RWPE1 (cell line): ENCODE measurements at regions not wholly inside any gene's neighbourhood (a gene's known extent, or its start where the extent isn't known, plus 50 kb on each side); places are given as distances from the start of the nearest gene placed in this dataset.

Experiments
- CTCF ChIA-PET: fragments of 350-600 bp; sonication (Branson Sonifier 250); formaldehyde crosslinking; extraction: SDS; loops from one replicate; lab custom pipeline; 2021; lab: Yijun Ruan, JAX
- POLR2A ChIA-PET: fragments of 400-600 bp; formaldehyde crosslinking; extraction: SDS; loops from one replicate; lab custom pipeline; 2020; ENCODE audit warnings: antibody characterized with exemption; ENCODE audit not compliant: low non-redundant PET; lab: Yijun Ruan, JAX
- DNase-seq: peaks from one replicate; pipeline ENCODE4 v3.0.0; 2012; ENCODE audit warnings: low spot score
- H3K27ac ChIP-seq: fragments of 450-650 bp; 2 replicates; pipeline ENCODE4 v1.5.1; 2017
- TF ChIP-seq, protein P1 (sequence below): fragments of 450-650 bp; conservative IDR thresholded peaks from 2 replicates; pipeline ENCODE4 v1.5.1; 2017; ENCODE audit warnings: low read depth, mild to moderate bottlenecking

DNA sequence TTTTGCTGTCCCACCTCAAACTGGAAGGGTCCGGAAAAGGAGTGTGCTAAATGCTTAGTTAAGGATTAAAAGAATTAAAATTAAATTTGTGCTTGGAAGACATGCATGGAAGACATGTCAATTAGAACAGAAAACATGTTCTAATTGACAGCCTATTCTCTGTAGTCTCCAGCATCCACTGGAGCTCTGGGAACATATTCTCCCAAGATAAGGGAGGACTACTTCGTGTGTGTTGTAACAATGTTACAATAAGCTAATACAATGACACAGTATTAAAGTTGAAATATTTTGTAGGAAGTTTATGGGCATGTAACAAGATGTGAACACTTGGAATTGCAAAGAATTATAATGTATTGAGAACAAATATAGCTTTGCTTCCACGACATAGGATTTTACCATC lies 567.4 kb upstream of the CITED2 start:
- H3K27ac ChIP-seq, result no peak overlapping the region
- CTCF ChIA-PET, result no interaction called here
- DNase-seq, result no peak
- POLR2A ChIA-PET, result no interaction called here
- TF ChIP-seq, protein P1, sequence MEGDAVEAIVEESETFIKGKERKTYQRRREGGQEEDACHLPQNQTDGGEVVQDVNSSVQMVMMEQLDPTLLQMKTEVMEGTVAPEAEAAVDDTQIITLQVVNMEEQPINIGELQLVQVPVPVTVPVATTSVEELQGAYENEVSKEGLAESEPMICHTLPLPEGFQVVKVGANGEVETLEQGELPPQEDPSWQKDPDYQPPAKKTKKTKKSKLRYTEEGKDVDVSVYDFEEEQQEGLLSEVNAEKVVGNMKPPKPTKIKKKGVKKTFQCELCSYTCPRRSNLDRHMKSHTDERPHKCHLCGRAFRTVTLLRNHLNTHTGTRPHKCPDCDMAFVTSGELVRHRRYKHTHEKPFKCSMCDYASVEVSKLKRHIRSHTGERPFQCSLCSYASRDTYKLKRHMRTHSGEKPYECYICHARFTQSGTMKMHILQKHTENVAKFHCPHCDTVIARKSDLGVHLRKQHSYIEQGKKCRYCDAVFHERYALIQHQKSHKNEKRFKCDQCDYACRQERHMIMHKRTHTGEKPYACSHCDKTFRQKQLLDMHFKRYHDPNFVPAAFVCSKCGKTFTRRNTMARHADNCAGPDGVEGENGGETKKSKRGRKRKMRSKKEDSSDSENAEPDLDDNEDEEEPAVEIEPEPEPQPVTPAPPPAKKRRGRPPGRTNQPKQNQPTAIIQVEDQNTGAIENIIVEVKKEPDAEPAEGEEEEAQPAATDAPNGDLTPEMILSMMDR, result no peak

GRCh38 chr6:139940741-139941729 lies 566.6 kb upstream of the CITED2 start:
- ChIA-PET CTCF (no interaction called here), POLR2A (no interaction called here)
- no peak for DNase-seq
- TF ChIP-seq, protein P1, result no peak
- H3K27ac ChIP-seq, result no peak overlapping the region

DNA sequence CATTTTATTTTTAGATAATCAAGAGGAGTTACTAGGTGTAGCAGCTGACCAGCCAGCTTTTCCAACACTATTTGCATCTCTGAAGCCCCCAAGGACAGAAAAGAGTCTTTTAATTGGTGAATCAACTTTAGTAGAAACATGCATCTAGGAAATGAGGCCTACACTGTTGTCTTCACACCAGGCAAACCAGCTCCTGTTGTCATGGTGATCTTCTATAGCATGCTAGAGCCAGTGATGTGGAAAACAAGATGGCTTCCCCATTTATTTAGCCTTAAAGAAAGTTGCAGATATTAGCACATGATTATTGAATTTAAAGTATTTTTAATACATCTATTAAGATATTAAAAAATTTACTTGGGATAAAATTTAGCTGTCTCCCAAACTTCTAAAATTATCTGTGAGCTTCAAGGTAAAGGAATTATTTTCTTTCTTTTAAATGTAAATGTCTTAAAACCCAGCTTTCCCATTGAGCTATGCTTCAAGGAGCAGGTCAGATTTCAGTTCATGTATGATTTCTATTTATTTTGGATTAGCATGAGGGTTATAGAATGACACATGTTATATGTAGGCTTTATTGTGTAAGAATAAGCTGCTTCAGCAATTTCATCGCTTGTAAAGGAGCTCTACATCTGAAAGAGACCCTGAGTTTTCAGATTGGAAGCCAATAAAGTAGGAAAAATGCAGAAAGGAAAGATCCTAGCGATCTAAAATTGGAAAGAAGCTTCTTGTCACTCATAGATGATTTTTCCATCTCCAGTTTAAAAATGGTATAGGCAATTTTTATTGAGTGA lies 564.9 kb upstream of the CITED2 start:
- ChIA-PET POLR2A (no interaction called here), CTCF (interaction anchor here (1.1 kb wide), 1 partner anchor 19 kb away, joined by 3 read pairs; no protein-coding TSS in a partner anchor)
- DNase-seq, result no peak
- TF ChIP-seq, protein P1, result no peak
- no peak overlapping the region for H3K27ac ChIP-seq

GRCh38 chr6:139932671-139933070 lies 558.2 kb upstream of the CITED2 start:
- H3K27ac ChIP-seq, result no peak overlapping the region
- CTCF ChIA-PET, result no interaction called here
- DNase-seq, result no peak
- POLR2A ChIA-PET, result no interaction called here
- TF ChIP-seq, protein P1, result no peak

- ChIA-PET CTCF (no interaction called here), POLR2A (no interaction called here)
- TF ChIP-seq, protein P1, result no peak
- no peak for DNase-seq
- H3K27ac ChIP-seq, result no peak overlapping the region
Measured at GRCh38 chr6:139931747-139932146, 557.3 kb upstream of the CITED2 start.

DNA sequence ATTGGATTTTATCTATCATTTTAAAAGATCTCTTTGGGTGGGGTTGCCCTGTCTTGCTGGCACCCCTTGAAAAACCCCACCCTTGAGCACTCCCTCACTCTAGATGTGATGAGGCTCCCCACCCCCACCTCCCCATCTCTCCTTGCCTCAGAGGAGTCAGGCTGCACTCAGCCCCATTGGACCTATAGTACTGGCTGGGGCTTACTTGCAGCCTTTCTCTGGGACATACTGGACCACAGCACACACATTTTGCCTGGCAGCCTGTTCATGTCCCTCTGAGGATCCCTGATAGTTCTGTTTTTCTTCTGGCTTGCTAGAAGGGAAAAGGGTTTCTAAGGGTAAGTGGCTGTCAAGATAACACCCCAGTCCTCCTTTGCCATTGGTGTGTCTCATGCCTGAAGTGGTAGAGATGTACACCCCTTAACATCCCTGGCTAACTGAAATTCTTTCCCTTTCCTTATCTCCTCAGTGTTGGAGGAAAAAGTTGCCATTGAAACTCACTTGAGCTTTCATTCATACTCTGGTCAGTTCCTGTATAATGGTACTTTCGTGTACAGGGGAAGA lies 553.4 kb upstream of the CITED2 start:
- CTCF ChIA-PET, result no interaction called here
- no peak overlapping the region for H3K27ac ChIP-seq
- POLR2A ChIA-PET, result no interaction called here
- TF ChIP-seq, protein P1, result no peak
- no peak for DNase-seq
